GM18519 (cell line): ENCODE measurements at regions not wholly inside any gene's neighbourhood (a gene's known extent, or its start where the extent isn't known, plus 50 kb on each side); places are given as distances from the start of the nearest gene placed in this dataset.

Source experiments
- ATAC-seq: cut with Tn5 transposase; IDR thresholded peaks from one replicate; pipeline ENCODE4 v1.9.1; 2021; ENCODE audit warnings: mild to moderate bottlenecking, moderate library complexity; ENCODE audit not compliant: unreplicated experiment, low FRiP score

DNA sequence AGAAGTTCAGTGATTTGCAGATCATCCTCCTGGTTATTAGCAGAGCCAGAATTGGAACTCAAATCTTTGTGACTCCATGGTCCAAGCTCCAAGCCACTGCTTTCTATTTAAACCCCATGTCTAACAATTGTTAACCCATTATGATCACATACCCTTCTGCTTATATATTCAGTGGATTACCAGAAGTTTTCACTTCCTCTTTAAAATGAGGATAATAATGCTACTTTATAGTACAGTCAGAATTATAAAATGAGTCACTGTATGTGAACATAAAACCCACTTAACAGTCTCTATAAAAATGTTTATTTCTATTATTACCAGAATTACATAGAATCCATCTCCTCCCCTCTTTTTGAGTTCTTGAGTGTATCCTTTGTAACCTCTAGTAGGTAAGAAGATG lies 550.7 kb upstream of the DPPA4 start:
- ATAC-seq: no peak

DNA sequence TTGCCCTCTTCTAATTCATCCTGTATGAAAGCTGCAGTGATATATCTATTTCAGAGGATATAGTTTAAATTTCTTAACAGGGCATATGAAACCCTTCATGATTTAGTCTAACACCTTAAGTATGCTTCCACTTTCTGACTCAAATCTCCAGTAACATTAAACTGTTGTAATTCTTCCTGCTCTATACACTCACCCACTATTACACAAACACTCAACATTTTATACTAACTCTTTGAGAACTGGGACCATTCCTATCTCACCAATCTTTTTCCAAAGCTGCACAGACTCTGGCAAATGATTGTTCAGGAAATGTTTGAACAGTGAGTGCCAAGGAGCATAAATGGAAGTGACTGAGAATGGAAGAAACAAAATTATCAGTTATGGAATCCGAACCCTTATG lies 560.4 kb upstream of the DPPA4 start:
- no peak for ATAC-seq

DNA sequence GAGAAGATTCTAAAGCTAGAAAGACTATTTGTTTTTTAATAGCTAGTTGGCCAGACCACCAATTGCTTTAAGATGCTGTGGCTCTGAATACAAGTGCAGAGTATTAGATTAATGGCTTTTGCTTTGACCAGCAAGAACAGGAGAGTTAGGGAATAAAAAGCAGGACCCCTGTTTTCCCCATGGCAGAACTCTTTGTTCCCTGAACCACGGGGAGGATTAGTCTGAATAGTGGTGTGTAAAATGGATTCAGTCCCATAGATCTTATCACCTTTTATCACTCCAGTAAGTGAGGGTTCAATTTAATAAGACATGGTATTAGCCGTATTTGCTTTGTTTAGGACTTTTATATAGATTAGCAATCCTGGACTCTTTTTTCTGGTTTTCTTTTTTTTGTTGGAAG lies 562.6 kb upstream of the DPPA4 start:
- ATAC-seq: no peak

DNA sequence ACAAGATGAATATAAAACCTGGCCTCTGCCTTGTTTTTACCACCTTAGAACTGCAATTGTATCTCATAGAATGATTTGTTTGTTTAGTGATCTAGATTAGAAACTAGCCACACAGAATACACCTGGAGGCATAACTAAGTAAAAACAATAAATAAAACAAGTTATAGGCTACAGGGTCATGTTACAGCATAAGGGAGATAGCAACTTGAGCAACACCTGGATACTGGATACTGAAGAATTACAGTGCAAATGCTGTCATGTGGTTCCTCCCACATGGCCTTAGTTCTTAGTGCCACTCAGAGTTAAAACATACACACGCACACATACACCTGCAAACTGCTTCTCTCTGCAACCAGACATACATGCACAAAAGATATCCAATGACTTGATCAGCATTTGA lies 563.4 kb upstream of the DPPA4 start:
- no peak for ATAC-seq

DNA sequence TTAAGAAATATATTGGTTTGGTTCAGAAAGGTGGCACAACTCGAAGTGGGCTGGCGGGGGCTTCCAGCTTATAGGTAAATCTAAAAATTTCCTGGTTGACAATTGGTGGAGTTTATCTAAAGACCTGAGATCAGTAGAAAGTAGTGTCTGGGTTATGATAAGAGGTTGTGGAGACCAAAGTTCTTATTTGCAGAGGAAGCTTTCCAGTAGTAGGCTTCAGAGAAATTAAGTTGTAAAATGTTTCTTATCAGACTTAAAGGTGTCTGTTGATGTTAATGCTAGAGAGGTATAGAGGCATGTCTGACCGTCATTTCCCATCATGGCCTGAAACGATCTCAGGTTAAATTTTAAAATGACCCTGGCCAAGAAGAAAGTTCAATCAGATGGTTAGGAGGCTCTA lies 565.2 kb upstream of the DPPA4 start:
- no peak for ATAC-seq

DNA sequence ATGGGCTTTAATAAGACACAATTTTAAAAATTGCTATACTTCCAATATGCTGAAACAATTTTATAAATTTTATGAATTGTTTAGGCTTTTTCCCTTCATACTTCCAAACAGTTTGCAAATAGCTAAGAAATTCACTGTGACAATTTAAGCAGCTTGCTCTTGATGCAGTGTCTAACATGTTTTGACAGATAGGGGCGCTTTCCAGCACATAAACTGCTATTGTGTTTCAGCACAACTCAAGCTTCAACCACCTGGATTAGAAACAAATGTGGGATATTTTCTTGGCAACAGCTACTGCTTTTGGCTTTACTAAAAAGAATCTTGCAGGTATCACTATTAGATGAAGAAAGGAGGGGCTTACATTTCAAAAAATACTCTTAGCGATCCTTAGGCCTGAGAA lies 565.8 kb upstream of the DPPA4 start:
- ATAC-seq: no peak

DNA sequence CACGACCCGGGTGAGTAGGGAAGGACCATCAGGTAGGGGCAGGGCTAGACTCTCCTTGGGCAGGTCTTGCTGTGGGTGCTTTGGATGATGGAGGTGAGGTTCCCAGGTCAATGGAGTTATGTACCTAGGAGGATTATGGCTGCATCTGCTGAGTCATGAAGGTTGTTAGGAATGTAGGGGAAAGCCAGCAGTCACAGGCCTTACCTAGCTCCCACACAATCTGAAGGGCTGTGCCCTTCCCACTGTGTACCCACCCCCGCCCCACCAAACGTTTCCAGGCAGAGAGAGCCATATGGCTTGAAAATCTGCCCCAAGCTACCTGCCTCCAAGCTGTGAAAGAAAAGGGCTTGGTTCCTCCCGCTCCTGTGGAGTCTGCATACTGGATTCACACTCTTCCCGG lies 573.4 kb upstream of the DPPA4 start:
- ATAC-seq: no peak

DNA sequence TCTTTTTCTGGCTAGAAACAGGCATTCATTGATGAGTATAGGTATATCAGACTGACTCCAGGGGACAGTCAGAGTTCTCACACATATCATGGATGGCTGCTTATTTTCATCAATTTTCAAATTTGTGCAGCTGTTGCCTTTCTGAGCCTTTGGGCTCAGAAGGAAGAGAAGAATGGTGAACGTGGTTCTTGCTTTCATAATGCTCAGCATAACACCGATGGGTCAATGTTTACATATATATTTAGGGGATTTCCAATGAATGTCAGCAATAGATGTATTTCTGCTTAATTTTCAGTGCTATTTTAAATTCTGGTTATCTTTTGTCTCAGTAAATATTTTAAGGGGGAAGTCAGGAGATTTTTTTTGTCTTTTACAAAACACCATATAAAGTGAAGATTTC lies 581.4 kb upstream of the DPPA4 start:
- no peak for ATAC-seq

DNA sequence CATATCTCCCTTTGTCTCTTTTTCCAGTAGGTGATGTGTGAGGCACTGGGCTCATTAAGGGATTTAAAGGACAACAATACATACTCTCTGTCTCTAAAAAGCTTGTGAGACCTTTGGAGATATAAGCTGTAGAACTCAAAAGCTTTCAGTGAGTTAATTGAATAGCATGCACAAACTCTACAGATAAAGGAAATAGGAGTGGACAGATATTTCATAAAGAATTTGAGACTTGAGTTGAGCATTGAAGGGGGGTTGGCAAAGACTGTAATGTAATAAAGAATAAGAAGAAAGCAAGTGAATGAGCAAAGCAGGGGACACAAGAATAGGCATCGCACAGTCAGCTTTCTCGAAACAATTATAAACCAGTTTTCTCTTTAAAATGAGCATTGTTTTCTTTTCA lies 583.4 kb upstream of the DPPA4 start:
- no peak for ATAC-seq

DNA sequence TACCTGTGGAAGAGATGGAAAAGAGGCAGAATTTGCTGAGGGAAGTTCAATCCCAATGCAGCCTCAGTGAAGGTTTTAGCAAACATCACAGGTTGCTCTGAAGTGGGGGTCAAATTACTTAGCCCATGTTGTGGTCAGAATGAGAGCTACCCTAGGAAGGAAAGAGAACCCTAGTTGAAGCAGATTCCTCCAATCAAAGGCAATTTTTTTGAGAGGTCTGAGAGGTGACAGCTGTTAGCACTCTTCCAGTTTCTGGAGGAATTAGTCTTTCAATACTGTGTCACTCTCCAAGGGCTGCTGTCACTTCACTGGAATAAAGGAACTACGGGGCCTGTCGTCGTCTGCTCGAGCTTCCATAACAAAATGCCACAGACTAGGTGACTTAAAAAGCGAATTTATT lies 584.2 kb upstream of the DPPA4 start:
- no peak for ATAC-seq

DNA sequence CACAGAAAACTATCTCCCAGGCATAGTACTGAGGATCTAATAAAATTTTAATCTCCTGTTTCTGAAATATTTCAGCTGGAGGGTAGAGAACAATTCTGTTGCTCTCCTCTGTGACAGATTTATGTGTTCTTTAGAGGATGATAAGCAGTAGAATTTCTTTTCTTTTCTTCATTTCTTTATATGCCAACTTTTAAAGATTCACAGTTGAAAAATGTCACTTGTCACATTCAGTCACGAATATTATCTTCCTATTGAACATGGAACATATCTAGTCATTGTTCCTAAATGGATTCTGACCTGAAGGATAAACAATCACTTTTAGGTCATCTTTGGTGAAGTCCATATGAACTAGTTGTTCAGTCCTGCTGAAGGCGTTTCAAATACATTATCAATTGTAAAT lies 585.5 kb upstream of the DPPA4 start:
- no peak for ATAC-seq

DNA sequence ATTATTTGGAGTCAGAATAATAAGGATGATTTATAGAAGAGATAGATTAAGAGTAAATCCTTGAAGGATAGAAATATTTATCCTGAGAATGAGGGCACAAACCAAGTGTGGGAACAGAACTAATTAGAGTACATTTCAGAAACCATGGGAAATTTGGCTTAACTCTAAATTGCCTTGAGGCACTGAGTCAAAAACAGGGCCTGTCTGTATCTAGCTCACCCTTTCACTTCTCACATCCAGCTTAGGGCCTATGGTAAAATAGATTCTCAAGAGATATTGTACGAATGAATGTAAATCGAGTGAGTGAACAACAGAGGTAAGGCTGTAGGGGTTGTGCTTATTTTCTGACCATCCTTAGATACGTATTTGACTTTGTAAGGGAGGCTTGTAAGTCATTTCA lies 586.1 kb upstream of the DPPA4 start:
- no peak for ATAC-seq

DNA sequence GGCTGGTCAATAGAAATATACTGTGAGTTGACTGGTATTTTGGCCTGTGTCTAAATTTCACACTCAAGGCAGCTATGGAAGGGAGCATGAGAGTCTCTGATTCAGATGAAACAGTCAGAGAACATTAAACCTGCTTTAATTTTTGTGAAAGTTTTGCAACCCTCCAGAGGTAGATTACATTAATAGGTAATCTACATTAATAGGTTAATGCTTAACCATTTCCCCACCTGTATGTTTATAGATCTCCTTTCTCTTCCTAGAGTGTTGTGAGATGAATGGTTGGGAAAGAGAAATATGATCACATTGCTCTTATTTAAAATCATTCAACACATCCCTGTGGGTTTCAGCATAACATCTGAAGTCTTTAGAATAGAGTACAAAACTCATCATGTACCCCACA lies 586.9 kb upstream of the DPPA4 start:
- ATAC-seq: no peak

DNA sequence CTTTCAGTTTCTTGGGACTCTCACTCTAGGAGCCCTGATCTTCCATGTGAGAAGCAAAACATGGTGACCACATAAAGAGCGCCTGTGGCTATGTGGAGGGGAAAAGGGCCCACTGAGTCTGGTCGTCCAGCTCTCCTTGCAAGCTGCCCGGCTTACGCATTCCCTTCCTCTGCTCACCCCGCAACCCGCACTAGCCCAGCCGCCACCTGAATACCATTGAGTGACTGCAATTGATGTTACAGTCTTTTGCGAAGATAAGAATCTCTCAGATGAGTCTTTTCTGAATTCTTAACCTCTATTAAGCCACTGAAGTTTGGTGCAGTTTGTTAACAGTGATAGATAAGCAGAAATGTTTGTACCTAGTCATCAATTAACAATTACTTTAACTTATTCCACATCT lies 589.0 kb upstream of the DPPA4 start:
- no peak for ATAC-seq

DNA sequence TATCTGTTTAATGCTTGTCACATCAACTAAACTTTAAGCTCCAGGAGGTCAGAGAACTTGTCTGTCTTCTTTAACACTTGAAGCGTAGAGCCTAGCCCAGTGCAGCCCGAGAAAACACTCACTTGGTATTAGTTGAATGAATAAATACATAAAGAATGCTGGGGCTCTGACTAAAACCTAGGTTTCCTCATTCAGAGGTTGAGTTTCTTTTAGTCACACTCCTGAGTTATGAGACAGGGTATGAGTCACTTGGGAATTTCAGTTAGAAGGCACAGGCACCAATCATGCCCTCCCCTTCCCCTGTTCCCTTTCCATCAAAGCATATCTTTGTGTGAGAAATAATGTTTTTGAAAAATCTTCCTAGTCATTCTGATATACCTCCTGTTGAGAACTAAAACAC lies 589.8 kb upstream of the DPPA4 start:
- ATAC-seq: no peak

DNA sequence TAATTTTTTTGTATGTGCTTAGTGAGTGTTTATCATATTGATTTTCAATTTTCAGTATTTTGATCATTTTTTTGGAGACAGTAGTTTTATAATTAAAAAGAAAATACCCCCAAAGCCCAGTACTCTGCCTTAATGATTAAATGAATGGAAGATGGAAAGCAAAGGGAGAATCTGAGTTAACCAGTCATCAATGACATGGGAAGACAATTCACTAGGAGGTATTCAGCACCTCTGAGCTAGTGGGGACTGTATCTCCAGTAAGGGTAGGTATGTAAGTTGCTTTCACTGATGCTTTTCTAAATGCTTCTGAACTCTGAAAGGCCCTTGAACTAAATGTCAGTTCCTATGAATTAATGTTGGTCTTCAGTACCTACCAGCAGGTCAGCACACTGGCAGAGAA lies 590.4 kb upstream of the DPPA4 start:
- no peak for ATAC-seq

DNA sequence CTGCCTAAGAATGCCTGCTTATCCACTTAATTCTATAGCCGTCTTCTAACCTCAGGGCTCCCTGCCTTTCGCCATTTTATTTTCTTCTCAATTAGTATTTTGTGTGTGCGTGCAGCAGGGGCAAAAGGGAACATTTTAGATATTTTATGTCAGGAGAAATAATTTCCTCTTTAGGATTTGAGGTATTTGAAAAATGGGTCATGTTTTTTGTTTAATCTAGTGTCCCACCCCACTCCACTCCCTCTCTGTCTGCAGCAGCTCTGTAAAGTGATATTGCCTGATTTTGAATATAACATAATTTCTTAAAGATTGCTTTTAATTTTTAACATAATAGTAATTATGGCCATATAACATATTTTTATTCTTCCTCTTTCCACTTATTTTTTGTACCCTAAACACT lies 593.2 kb upstream of the DPPA4 start:
- no peak for ATAC-seq

DNA sequence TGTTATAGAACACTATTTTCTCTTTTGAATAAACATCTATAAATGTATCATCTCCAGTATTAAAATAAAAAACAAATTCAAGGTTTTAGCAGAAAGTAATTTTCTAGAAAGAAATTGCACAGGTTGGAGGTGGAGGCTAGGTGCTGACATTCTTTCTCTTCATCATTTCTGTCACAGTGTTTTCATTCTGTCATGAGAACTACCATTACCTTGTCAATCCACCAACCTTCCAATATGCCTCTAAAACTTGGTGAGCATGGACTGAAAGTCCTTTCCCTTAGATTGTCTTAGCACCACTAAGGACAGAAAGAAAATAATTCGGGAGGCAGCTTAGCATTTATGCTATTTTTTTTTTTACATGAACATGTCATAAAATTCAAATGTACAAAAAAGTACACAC lies 596.2 kb upstream of the DPPA4 start:
- no peak for ATAC-seq

DNA sequence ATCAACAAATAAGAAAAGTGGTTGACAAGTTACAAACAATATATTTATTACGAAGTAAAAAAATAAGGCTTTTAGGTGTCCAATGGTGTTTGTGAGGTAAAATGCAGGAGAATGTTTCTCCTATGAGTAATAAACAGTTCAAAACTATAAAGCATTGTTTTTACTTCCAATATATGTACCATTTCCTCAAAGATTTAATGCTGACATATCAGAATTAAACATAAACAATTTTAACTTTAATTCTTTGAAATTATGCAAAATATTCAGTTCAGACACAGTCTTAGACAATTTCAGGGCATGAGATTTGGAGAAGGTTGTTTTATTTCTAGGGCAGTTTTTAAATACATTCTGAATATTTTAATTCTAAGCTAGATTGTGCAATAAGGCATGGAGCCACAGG lies 602.5 kb upstream of the DPPA4 start:
- ATAC-seq: no peak

DNA sequence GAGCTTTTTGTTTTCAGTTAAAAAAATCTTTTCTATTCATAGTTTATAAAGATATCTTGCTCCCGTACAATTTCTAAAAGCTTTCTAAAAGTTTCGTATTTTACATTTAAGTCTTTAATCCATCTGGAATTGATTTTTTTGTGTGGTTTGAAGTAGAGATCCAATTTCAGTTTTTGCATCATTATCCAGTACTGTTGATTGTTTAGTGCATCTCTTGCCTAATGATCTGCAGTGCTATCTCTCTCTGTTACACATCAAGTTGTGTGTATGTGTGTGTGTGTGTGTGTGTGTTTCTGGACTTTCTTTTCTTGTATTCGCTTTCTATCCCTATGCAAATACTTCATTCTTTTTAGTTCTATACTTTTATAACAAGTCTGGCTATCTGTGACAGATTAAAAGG lies 605.8 kb upstream of the DPPA4 start:
- ATAC-seq: no peak

DNA sequence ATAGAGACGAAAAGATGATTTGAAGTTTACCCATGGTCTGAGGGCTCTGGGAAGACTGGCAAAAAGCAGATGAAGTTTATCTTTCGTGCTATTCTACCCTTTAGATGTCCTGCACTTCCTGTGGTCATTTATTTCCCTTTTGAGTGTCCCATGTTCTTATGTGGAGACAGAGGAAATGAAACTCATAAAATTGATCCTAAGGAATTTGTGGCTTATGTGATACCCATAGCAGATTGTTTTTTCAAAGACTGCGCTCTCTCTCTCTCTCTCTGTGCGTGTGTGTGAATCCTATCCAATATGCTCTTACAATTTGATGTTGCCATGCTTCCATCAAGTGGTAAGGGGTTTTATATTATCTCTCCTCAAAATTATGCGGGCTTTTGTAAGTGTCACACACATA lies 607.5 kb upstream of the DPPA4 start:
- no peak for ATAC-seq

DNA sequence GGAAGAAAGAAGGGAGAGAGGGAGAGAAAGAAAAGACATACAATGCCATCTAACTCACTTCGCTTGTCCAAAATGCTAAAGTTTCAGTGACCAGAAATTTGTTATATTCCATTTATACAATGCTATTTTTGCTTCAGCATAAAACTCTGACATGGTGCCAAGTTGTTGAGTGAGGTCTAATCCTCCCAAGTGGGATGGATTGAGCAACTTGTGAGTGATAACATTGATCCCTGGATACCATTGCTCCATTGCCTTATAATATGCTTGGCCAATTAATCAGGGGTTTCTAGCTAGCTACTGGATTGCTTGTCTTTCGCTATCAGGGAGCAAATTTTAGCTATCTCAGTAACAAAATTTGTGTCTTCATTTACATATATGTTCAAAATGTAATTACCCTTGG lies 615.6 kb upstream of the DPPA4 start:
- no peak for ATAC-seq

DNA sequence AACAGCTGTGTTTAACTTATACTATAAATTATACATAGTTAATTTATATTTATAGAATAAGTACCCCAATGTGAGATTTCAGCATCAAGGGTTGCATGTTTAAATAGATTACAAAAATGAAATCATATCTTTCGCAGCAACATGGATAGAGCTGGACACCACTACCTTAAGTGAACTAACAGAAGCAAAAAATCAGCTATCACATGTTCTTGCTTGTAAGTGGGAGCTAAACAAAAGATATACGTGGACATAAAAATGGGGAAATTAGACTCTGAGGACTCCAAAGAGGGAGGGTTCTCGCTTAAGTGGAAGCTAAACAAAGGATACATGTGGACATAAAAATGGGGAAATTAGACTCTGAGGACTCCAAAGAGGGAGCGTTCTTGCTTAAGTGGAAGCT lies 626.5 kb upstream of the DPPA4 start:
- ATAC-seq: no peak

DNA sequence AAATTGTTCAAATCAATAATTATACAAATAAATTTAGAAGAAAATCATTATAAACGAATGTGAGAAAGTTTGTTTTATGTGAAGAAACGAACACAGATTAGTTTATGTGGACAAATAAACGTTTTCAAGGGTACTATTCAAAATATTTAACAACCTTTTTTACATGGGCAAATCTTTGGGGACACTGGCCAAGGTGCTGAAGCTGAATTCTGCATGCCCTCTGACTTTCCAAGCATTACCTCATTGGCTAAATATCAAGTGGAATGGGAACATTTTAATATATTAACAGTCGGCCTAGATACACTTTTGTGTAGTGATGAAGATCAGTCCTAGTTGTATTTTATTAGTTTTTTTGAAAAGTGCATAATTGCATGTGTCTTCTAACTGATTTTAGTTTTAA lies 636.4 kb upstream of the DPPA4 start:
- ATAC-seq: no peak
